ENCODE measurements at regions not wholly inside any gene's neighbourhood (a gene's known extent, or its start where the extent isn't known, plus 50 kb on each side); places are given as distances from the start of the nearest gene placed in this dataset.
A peak's percentile ranks its signal among the peaks of the same experiment; 100 is the strongest.
"Not testable (repeated sequence)": the region's sequence is repeated elsewhere in the genome, so short reads cannot be mapped to it uniquely, and the experiment has no call there.

- DNase-seq (ENCODE audit: low read depth), result no peak
Observed at GRCh38 chr5:1652873-1653697, 129.3 kb upstream of the LPCAT1 start.

GRCh38 chr5:1651971-1652872 lies 128.5 kb upstream of the LPCAT1 start:
- no peak for DNase-seq (ENCODE audit: low read depth)

- DNase-seq (ENCODE audit: low read depth), result no peak
Observed at GRCh38 chr5:1651250-1651649, 127.5 kb upstream of the LPCAT1 start.

- no peak for DNase-seq (ENCODE audit: low read depth)
Observed at GRCh38 chr5:1649554-1649953, 125.8 kb upstream of the LPCAT1 start.

GRCh38 chr5:1648806-1649205 lies 125.0 kb upstream of the LPCAT1 start:
- DNase-seq (ENCODE audit: low read depth), result no peak

GRCh38 chr5:1647580-1647979 lies 123.8 kb upstream of the LPCAT1 start:
- DNase-seq (ENCODE audit: low read depth), result no peak

GRCh38 chr5:1644810-1645571 lies 121.2 kb upstream of the LPCAT1 start:
- peak; percentile 59 for DNase-seq (ENCODE audit: low read depth)

GRCh38 chr5:1644393-1644809 lies 120.6 kb upstream of the LPCAT1 start:
- not testable (repeated sequence) for DNase-seq (ENCODE audit: low read depth)

GRCh38 chr5:1643651-1644392 lies 120.1 kb upstream of the LPCAT1 start:
- no peak for DNase-seq (ENCODE audit: low read depth)

- no peak for DNase-seq (ENCODE audit: low read depth)
Observed at GRCh38 chr5:1642621-1643061, 118.9 kb upstream of the LPCAT1 start.

- no peak for DNase-seq (ENCODE audit: low read depth)
Observed at GRCh38 chr5:1642221-1642620, 118.5 kb upstream of the LPCAT1 start.

- DNase-seq (ENCODE audit: low read depth), result peak; percentile 62
Observed at GRCh38 chr5:1641560-1642166, 117.9 kb upstream of the LPCAT1 start.

- DNase-seq (ENCODE audit: low read depth), result no peak
Observed at GRCh38 chr5:1641041-1641440, 117.3 kb upstream of the LPCAT1 start.

- no peak for DNase-seq (ENCODE audit: low read depth)
Observed at GRCh38 chr5:1640421-1640881, 116.7 kb upstream of the LPCAT1 start.

- DNase-seq (ENCODE audit: low read depth), result no peak
Observed at GRCh38 chr5:1639757-1640156, 116.0 kb upstream of the LPCAT1 start.

GRCh38 chr5:1638658-1639400 lies 115.1 kb upstream of the LPCAT1 start:
- DNase-seq (ENCODE audit: low read depth), result no peak

GRCh38 chr5:1637639-1638481 lies 114.1 kb upstream of the LPCAT1 start:
- no peak for DNase-seq (ENCODE audit: low read depth)

- DNase-seq (ENCODE audit: low read depth), result no peak
Observed at GRCh38 chr5:1636981-1637638, 113.3 kb upstream of the LPCAT1 start.
